HCT116 (cell line): ENCODE measurements at regions not wholly inside any gene's neighbourhood (a gene's known extent, or its start where the extent isn't known, plus 50 kb on each side); places are given as distances from the start of the nearest gene placed in this dataset.

Experiments
- ATAC-seq: fragments of 200-7000 bp; cut with Tn5 transposase; 2 replicates; pipeline ENCODE4 v1.9.1; 2020; ENCODE audit warnings: mild to moderate bottlenecking, moderate library complexity
- BruUV-seq: library from RNA; stranded (reverse); fragments of 400-500 nt; replicated peaks from 2 replicates; lab custom pipeline; 2021; lab: Mats Ljungman, UMichigan
- CTCF ChIA-PET: fragments of 300-600 bp; sonication (Branson Sonifier 250); formaldehyde crosslinking; loops from one replicate; lab custom pipeline; 2021; ENCODE audit warnings: antibody characterized with exemption; lab: Charles Lee
- POLR2A ChIA-PET: fragments of 300-600, 350-600 bp; sonication (Branson Sonifier 250); formaldehyde crosslinking; loops from one replicate; lab custom pipeline; 2021; ENCODE audit warnings: antibody characterized with exemption; lab: Charles Lee
- RAD21 ChIA-PET, 2 experiments: fragments of 300-600 bp; sonication (Branson Sonifier 250); formaldehyde crosslinking; loops; one replicate each; lab custom pipeline; 2023; ENCODE audit warnings: low total read pairs in 2 of 2; ENCODE audit not compliant: uncharacterized antibody in 2 of 2, unreplicated experiment in 2 of 2, low non-redundant PET in 1 of 2; lab: Charles Lee
- DNase-seq: peaks from one replicate; pipeline ENCODE4 v3.0.0-alpha.2; 2010; ENCODE audit warnings: low read depth, low spot score
- H2AFZ ChIP-seq: fragments of 200-600 bp; shearing (Covaris generic), sonication (generic); 2 replicates; pipeline ENCODE4 v1.6.1; 2017; ENCODE audit warnings: low read depth, mixed run types, mixed read lengths, antibody characterized with exemption, low read length; ENCODE audit not compliant: poor library complexity, severe bottlenecking
- H3K27ac ChIP-seq: 2 replicates; pipeline ENCODE4 v1.5.1; 2012; ENCODE audit warnings: low read depth, low read length
- H3K27me3 ChIP-seq: fragments of 200-600 bp; sonication (generic); 2 replicates; pipeline ENCODE4 v1.6.1; 2016; ENCODE audit warnings: mixed run types, low read length, mixed read lengths; ENCODE audit not compliant: insufficient read depth
- H3K36me3 ChIP-seq, 2 experiments: fragments of 200-500 bp in 1 of 2; fragments of 200-600 bp in 1 of 2; sonication (Bioruptor generic) in 1 of 2; sonication (generic) in 1 of 2; 2 replicates each; pipeline versions ENCODE4 v1.5.1 to v1.6.1; 2014 to 2016; ENCODE audit warnings: low read length in 2 of 2, inconsistent platforms in 1 of 2, mixed read lengths in 1 of 2, mixed run types in 1 of 2; ENCODE audit not compliant: insufficient read depth in 2 of 2, control insufficient read depth in 1 of 2
- H3K4me1 ChIP-seq, 2 experiments: fragments of 200-600 bp in 1 of 2; sonication (generic) in 1 of 2; 2 replicates each; pipeline versions ENCODE4 v1.5.1 to v1.6.1; 2012 to 2017; ENCODE audit warnings: low read length in 2 of 2, inconsistent platforms in 1 of 2, mild to moderate bottlenecking in 1 of 2, mixed read lengths in 1 of 2, mixed run types in 1 of 2, moderate library complexity in 1 of 2; ENCODE audit not compliant: insufficient read depth in 2 of 2, control insufficient read depth in 1 of 2
- H3K4me2 ChIP-seq: fragments of 200-600 bp; sonication (generic); 2 replicates; pipeline ENCODE4 v1.6.1; 2017; ENCODE audit warnings: mixed run types, low read length, mixed read lengths
- H3K4me3 ChIP-seq, 2 experiments: fragments of 200-600 bp in 1 of 2; sonication (generic) in 1 of 2; replicated peaks in 1 of 2; 2 replicates each; pipeline ENCODE4 v1.5.1; 2011 to 2016; ENCODE audit warnings: low read length in 2 of 2, control low read depth in 1 of 2, low read depth in 1 of 2, mild to moderate bottlenecking in 1 of 2, mixed read lengths in 1 of 2, mixed run types in 1 of 2
- H3K79me2 ChIP-seq: fragments of 200-600 bp; sonication (generic); 2 replicates; pipeline ENCODE4 v1.6.1; 2017; ENCODE audit warnings: mild to moderate bottlenecking, mixed run types, low read length, moderate library complexity, mixed read lengths; ENCODE audit not compliant: insufficient read depth
- H3K9ac ChIP-seq: fragments of 200-600 bp; sonication (generic); 2 replicates; pipeline ENCODE4 v1.6.1; 2016; ENCODE audit warnings: low read length, mixed read lengths
- H3K9me2 ChIP-seq: fragments of 200-600 bp; sonication (generic), shearing (Covaris generic); 2 replicates; pipeline ENCODE4 v1.6.1; 2017; ENCODE audit warnings: mixed run types, mild to moderate bottlenecking, moderate library complexity; ENCODE audit not compliant: insufficient read depth
- H3K9me3 ChIP-seq, 2 experiments: fragments of 200-500 bp in 1 of 2; fragments of 200-600 bp in 1 of 2; sonication (Bioruptor generic) in 1 of 2; sonication (generic) in 1 of 2; 2 replicates each; pipeline ENCODE4 v1.6.1; 2014 to 2017; ENCODE audit warnings: low read length in 2 of 2, mixed read lengths in 2 of 2, inconsistent platforms in 1 of 2, low read depth in 1 of 2, mild to moderate bottlenecking in 1 of 2, mixed run types in 1 of 2, moderate library complexity in 1 of 2; ENCODE audit not compliant: control insufficient read depth in 1 of 2, insufficient read depth in 1 of 2
- H4K20me1 ChIP-seq: fragments of 200-600 bp; sonication (generic), shearing (Covaris generic); 2 replicates; pipeline ENCODE4 v1.6.1; 2017; ENCODE audit warnings: mixed run types, mild to moderate bottlenecking, moderate library complexity; ENCODE audit not compliant: insufficient read depth
- CBX3 ChIP-seq: IDR thresholded peaks from 2 replicates; pipeline ENCODE4 v1.6.1; 2012; ENCODE audit warnings: low read depth
- CEBPB ChIP-seq: IDR thresholded peaks from 2 replicates; pipeline ENCODE4 v1.6.1; 2012; ENCODE audit warnings: low read depth
- CTCF ChIP-seq, 3 experiments: fragments of 200-600 bp in 1 of 3; sonication (generic) in 1 of 3; IDR thresholded peaks in 2 of 3; conservative IDR thresholded peaks in 1 of 3; 2 replicates each; pipeline ENCODE4 v1.5.1; 2012 to 2017; ENCODE audit warnings: low read depth in 2 of 3, low read length in 2 of 3, antibody characterized with exemption in 1 of 3, borderline replicate concordance in 1 of 3, control low read depth in 1 of 3, mild to moderate bottlenecking in 1 of 3, mixed read lengths in 1 of 3, mixed run types in 1 of 3, moderate library complexity in 1 of 3; ENCODE audit not compliant: insufficient read depth in 1 of 3
- EGR1 ChIP-seq: IDR thresholded peaks from 2 replicates; pipeline ENCODE4 v1.6.1; 2012; ENCODE audit warnings: low read depth
- ELF1 ChIP-seq: IDR thresholded peaks from 2 replicates; pipeline ENCODE4 v1.6.1; 2012; ENCODE audit warnings: low read depth, borderline replicate concordance
- EZH2 ChIP-seq: fragments of 200-600 bp; sonication (generic); IDR thresholded peaks from 2 replicates; pipeline ENCODE4 v1.6.1; 2017; ENCODE audit warnings: antibody characterized with exemption, mixed run types
- FOSL1 ChIP-seq: IDR thresholded peaks from 2 replicates; pipeline ENCODE4 v1.6.1; 2012; ENCODE audit warnings: low read depth
- JUND ChIP-seq: IDR thresholded peaks from 2 replicates; pipeline ENCODE4 v1.6.1; 2012
- MAX ChIP-seq: IDR thresholded peaks from 2 replicates; pipeline ENCODE4 v1.6.1; 2012
- POLR2A ChIP-seq: IDR thresholded peaks from 2 replicates; pipeline ENCODE4 v1.7.0; 2011; ENCODE audit warnings: borderline replicate concordance; ENCODE audit not compliant: insufficient read depth, insufficient read length; ENCODE audit errors: extremely low read depth
- POLR2AphosphoS5 ChIP-seq: IDR thresholded peaks from 2 replicates; pipeline ENCODE4 v1.6.1; 2011; ENCODE audit warnings: mild to moderate bottlenecking, low read depth, low read length, moderate library complexity
- RAD21 ChIP-seq: IDR thresholded peaks from 2 replicates; pipeline ENCODE4 v1.6.1; 2012; ENCODE audit warnings: low read depth, mild to moderate bottlenecking
- REST ChIP-seq: IDR thresholded peaks from 2 replicates; pipeline ENCODE4 v1.6.1; 2012; ENCODE audit warnings: low read depth
- SIN3A ChIP-seq: IDR thresholded peaks from 2 replicates; pipeline ENCODE4 v1.6.1; 2012; ENCODE audit warnings: low read depth
- SP1 ChIP-seq: IDR thresholded peaks from 2 replicates; pipeline ENCODE4 v1.6.1; 2012; ENCODE audit warnings: low read depth
- TCF7L2 ChIP-seq: IDR thresholded peaks from 2 replicates; pipeline ENCODE4 v1.7.0; 2011; ENCODE audit warnings: borderline replicate concordance, inconsistent platforms; ENCODE audit not compliant: insufficient read depth, insufficient read length; ENCODE audit errors: extremely low read depth
- YY1 ChIP-seq: IDR thresholded peaks from 2 replicates; pipeline ENCODE4 v1.6.1; 2011; ENCODE audit warnings: low read length, low read depth, moderate library complexity, mild to moderate bottlenecking; ENCODE audit not compliant: insufficient replicate concordance; ENCODE audit errors: extremely low read depth
- ZFX ChIP-seq: fragments of 450-650 bp; IDR thresholded peaks from 2 replicates; pipeline ENCODE4 v1.6.1; 2017
- intact Hi-C: fragments of 100-400 bp; cut with micrococcal nuclease; formaldehyde crosslinking; loops from 2 replicates; pipeline ENCODE4 v1.10.0; 2022

GRCh38 chr14:83004456-83005006 lies 1470.9 kb upstream of the SEL1L start (continued):
- TF ChIP-seq CTCF (IDR thresholded peaks at IDR 0.05 in 2 of 3, conservative IDR thresholded peaks at IDR 0.05 in 1 of 3; ENCODE audit: borderline replicate concordance in 1 of 3, insufficient read depth in 1 of 3, low read depth in 2 of 3, low read length in 2 of 3): no peak

GRCh38 chr14:83006121-83006670 lies 1472.5 kb upstream of the SEL1L start:
- POLR2A ChIA-PET: no interaction called here

More at GRCh38 chr14:83006121-83006670, 1472.5 kb upstream of the SEL1L start:
- Histone ChIP-seq H2AFZ (no peak overlapping the region), H3K4me2 (no peak overlapping the region), H3K36me3 (no peaks in the 10 kb centered on the region), H3K9ac (no peak overlapping the region), H4K20me1 (no peaks in the 10 kb centered on the region), H3K4me1 (no peaks in the 10 kb centered on the region), H3K79me2 (no peaks in the 10 kb centered on the region), H3K4me3 (no peak overlapping the region), H3K9me3 (peaks cover 6 to 12% of the 10 kb centered on the region in 2 experiments; a peak in 2 of 4 replicates), H3K27ac (no peak overlapping the region), H3K9me2 (no peaks in the 10 kb centered on the region), H3K27me3 (no peaks in the 10 kb centered on the region)
- DNase-seq (no peak), ATAC-seq (no peak)
- no peak for TF ChIP-seq ELF1
- TF ChIP-seq TCF7L2: no peak
- TF ChIP-seq MAX: no peak
- no peak for TF ChIP-seq POLR2AphosphoS5
- no peak for TF ChIP-seq CTCF (IDR thresholded peaks at IDR 0.05 in 2 of 3, conservative IDR thresholded peaks at IDR 0.05 in 1 of 3; ENCODE audit: borderline replicate concordance in 1 of 3, insufficient read depth in 1 of 3, low read depth in 2 of 3, low read length in 2 of 3)
- TF ChIP-seq CBX3: no peak
- no peak for TF ChIP-seq SIN3A
- TF ChIP-seq EZH2: no peak
- no peak for TF ChIP-seq JUND
- TF ChIP-seq CEBPB: no peak
- no peak for TF ChIP-seq EGR1
- TF ChIP-seq ZFX: no peak
- no peak for TF ChIP-seq RAD21
- no peak for TF ChIP-seq YY1
- no peak for TF ChIP-seq SP1
- TF ChIP-seq REST: no peak
- no peak for TF ChIP-seq POLR2A
- TF ChIP-seq FOSL1: no peak
- ChIA-PET CTCF (no interaction called here), RAD21 (no interaction called here)
- BruUV-seq: no TSS peak
- intact Hi-C loops: no loop called here
